WERI-Rb-1 (cell line): ENCODE measurements at regions not wholly inside any gene's neighbourhood (a gene's known extent, or its start where the extent isn't known, plus 50 kb on each side); places are given as distances from the start of the nearest gene placed in this dataset.

ENCODE experiments used
- DNase-seq: peaks from one replicate; pipeline ENCODE4 v3.0.0-alpha.2; 2020
- H3K27ac ChIP-seq: fragments of 250-450 bp; sonication (Bioruptor Pico); 2 replicates; pipeline ENCODE4 v1.5.1; 2020; ENCODE audit warnings: mild to moderate bottlenecking, moderate library complexity
- H3K27me3 ChIP-seq: fragments of 250-450 bp; sonication (Bioruptor Pico); 2 replicates; pipeline ENCODE4 v1.5.1; 2021; ENCODE audit warnings: mild to moderate bottlenecking, low read depth, moderate library complexity; ENCODE audit not compliant: insufficient read depth, severe bottlenecking
- H3K36me3 ChIP-seq: fragments of 250-450 bp; sonication (Bioruptor Pico); 2 replicates; pipeline ENCODE4 v1.5.1; 2020; ENCODE audit warnings: mild to moderate bottlenecking, moderate library complexity
- H3K4me3 ChIP-seq: 2 replicates; pipeline ENCODE4 v1.5.1; 2011; ENCODE audit warnings: low read depth, mild to moderate bottlenecking, control low read depth, low read length
- H3K9me3 ChIP-seq: fragments of 250-450 bp; sonication (Bioruptor Pico); 2 replicates; pipeline ENCODE4 v1.5.1; 2021; ENCODE audit warnings: mild to moderate bottlenecking, moderate library complexity; ENCODE audit not compliant: severe bottlenecking
- CTCF ChIP-seq: IDR thresholded peaks from 2 replicates; pipeline ENCODE4 v1.5.1; 2011; ENCODE audit warnings: low read depth, mild to moderate bottlenecking, control low read depth, inconsistent platforms, low read length

- Histone ChIP-seq H3K27ac (peak overlapping the region; percentile 26; the same call in 1 of the 2 replicates), H3K27me3 (no peaks in the 10 kb centered on the region), H3K4me3 (peak overlapping the region; percentile 25), H3K36me3 (no peaks in the 10 kb centered on the region), H3K9me3 (no peaks in the 10 kb centered on the region)
- no peak for TF ChIP-seq CTCF
- no peak for DNase-seq
Observed at GRCh38 chr12:91577586-91578539, 395.2 kb upstream of the DCN start.

GRCh38 chr12:91576432-91576831 lies 393.8 kb upstream of the DCN start:
- no peak for DNase-seq
- Histone ChIP-seq H3K4me3 (no peak overlapping the region), H3K27me3 (no peaks in the 10 kb centered on the region), H3K36me3 (no peaks in the 10 kb centered on the region), H3K9me3 (no peaks in the 10 kb centered on the region), H3K27ac (no peak overlapping the region)
- no peak for TF ChIP-seq CTCF

GRCh38 chr12:91575630-91576029 lies 393.0 kb upstream of the DCN start:
- no peak overlapping the region for H3K27ac ChIP-seq
- no peak overlapping the region for H3K4me3 ChIP-seq
- no peak for DNase-seq
- H3K9me3 ChIP-seq = no peaks in the 10 kb centered on the region
- H3K27me3 ChIP-seq = no peaks in the 10 kb centered on the region
- H3K36me3 ChIP-seq = no peaks in the 10 kb centered on the region
- TF ChIP-seq CTCF = no peak

- H3K27me3 ChIP-seq = no peaks in the 10 kb centered on the region
- no peaks in the 10 kb centered on the region for H3K9me3 ChIP-seq
- TF ChIP-seq CTCF = no peak
- no peak overlapping the region for H3K4me3 ChIP-seq
- no peak for DNase-seq
- no peak overlapping the region for H3K27ac ChIP-seq
- H3K36me3 ChIP-seq = no peaks in the 10 kb centered on the region
Observed at GRCh38 chr12:91574975-91575374, 392.4 kb upstream of the DCN start.

- Histone ChIP-seq H3K9me3 (no peaks in the 10 kb centered on the region), H3K27me3 (no peaks in the 10 kb centered on the region), H3K4me3 (no peak overlapping the region), H3K36me3 (no peaks in the 10 kb centered on the region), H3K27ac (no peak overlapping the region)
- no peak for TF ChIP-seq CTCF
- DNase-seq = no peak
Observed at GRCh38 chr12:91574391-91574790, 391.8 kb upstream of the DCN start.

- H3K27ac ChIP-seq = no peak overlapping the region
- no peaks in the 10 kb centered on the region for H3K9me3 ChIP-seq
- no peak for TF ChIP-seq CTCF
- no peaks in the 10 kb centered on the region for H3K27me3 ChIP-seq
- DNase-seq = no peak
- H3K36me3 ChIP-seq = no peaks in the 10 kb centered on the region
- H3K4me3 ChIP-seq = no peak overlapping the region
Observed at GRCh38 chr12:91572869-91573268, 390.3 kb upstream of the DCN start.
